A172 (cell line): ENCODE measurements at regions not wholly inside any gene's neighbourhood (a gene's known extent, or its start where the extent isn't known, plus 50 kb on each side); places are given as distances from the start of the nearest gene placed in this dataset.

Source experiments
- DNase-seq: peaks from one replicate; pipeline ENCODE4 v3.0.0-alpha.2; 2015; ENCODE audit warnings: low spot score

DNA sequence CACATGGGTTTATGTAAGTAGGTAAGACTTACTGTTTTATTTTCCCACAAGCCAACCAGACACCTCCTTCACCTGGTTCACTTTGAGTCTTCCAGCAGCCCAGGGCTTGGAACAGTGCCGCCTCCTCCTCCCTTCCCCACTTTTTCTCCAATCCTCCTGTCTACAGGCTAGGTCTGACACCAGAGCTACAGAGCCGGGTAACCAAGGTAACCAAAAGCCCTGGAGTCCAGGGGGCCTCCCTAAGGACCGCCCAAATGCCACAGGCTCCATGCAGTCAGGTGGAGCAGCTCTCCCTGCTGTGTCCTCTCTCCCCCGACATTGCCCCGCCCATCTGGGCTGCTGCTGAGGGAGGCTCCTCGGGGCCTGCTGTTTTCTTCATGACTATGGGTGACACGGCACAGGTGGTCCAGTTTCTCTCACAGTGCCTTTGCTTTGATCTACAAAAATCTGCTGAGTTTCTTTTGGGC, 138.0 kb upstream of the EFNA5 start:
- DNase-seq: peak; percentile 19

DNA sequence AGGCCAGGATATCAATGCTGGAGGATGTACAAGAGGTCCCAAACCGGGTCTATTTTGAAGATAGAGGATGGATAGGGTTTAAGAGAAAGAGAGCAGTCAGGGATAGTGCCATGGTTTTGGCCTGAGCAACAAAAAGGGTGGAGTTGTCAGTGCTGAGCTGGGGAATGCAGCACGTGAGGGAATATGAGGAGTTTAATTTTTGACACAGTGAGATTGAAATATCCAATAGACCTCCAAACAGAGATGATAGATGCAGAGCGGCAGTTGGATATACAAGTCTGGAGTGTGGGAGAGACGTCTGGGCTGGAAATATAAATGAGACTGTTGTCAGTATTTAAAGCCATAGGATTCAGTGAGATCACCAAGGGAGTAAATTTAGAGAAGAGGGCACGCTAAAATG, 136.7 kb upstream of the EFNA5 start:
- no peak for DNase-seq

DNA sequence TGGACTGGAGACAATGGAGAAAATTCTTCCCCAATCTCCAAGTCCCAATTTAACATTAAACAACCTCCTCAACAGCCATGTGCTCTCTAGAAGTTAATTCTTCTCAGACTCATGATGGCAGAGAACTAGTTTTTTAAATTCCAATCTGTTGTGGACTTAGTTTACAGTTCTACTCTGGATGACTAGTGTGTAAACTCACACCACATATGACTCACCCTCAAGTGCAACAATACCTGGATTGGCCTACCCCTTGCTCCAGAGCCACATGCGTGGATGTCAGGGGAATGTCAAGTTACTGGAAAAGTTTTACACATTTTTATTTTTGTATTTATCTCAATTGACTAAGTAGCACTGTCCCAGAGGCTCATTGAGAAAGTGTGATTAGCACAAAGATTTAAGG, 136.0 kb upstream of the EFNA5 start:
- peak; percentile 84 for DNase-seq

DNA sequence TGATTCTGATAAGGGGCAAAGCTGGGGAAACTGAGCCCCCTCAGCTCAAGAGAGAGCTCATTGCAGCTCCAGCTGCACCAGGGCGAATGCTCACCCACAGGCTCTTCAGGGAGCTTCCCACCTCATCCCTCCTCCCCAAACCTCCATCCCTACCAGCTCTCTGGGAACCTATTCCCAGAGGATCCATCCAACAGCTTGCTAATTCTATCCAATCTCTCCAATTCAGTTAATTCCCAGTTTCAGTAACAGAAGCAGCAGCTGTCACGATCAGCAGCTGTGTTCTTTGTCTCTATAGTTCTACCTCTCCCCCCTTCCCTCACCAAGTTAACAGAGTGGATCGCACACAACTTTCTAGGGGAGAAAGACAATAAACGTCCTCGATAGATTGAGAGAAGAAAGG, 135.5 kb upstream of the EFNA5 start:
- no peak for DNase-seq

DNA sequence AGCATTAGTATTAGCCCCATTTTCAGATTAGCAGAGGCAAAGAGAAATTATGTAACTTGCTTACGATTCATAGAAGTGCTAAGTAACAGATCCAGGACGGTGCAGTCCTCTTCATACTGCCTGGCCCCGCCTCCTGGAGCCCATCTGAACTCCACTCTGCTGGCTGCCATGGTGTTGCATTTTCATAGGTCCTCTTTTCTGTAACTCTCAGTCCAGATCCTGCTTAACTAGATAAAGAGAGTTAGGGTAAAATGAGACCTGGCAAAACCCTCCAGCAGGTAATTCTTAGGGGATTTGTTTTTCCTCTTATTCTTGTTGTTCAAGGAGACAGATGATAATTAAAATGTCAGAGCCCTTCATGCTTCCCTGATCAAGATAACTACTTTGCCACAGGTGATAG, 135.1 kb upstream of the EFNA5 start:
- DNase-seq: no peak

DNA sequence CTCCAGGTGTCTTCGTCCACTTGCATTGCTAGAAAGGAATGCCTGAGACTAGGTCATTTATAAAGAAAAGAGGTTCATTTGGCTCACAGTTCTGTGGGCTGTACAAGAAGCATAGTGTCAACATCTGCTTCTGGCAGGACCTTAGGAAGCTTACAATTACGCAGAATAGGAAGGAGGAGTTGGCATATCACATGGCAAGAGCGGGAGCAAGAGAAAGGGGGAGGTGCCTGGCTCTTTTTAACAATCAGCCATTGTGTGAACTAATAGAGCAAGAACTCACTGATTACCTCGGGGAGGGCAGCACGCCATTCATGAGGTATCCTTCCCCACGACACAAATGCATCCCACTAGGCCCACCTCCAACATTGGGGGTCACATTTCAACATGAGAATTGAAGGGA, 134.4 kb upstream of the EFNA5 start:
- no peak for DNase-seq

DNA sequence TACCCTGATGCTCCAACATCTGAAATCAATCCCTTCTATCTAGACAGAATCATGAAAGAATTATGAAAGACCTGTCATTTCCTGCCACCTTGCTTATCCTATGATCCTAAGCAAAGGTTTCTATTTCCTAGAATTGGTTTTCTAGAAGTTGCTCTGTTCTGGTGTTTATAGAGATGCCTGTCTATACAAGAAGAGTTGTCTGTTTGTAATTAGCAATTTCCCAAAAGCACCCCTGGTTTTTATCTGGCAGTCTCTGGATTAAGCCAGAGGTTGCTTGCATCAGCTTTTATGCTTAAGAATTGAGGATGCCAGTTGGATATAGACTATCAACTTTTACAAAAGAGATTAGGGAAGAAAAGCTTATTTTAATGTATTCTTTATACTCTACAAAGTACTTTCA, 133.0 kb upstream of the EFNA5 start:
- no peak for DNase-seq

DNA sequence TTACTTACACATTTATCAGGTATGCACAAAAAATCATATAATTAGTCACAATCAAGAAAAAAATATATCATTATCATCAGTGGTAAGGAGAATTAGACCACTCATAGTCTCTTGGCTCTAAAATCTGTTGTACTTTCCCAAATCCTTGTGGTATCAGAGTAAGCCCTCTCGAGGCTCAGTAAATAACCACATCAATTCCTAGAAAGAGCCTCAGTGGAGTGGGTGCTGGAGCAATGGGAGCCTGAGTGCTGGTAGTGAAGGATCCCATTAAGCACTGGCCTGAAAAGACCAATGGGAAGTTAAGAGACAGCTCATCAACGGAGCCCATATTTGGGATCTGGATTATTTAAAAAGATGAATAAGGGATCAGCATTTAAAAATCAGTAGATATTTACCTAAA, 130.3 kb upstream of the EFNA5 start:
- no peak for DNase-seq

DNA sequence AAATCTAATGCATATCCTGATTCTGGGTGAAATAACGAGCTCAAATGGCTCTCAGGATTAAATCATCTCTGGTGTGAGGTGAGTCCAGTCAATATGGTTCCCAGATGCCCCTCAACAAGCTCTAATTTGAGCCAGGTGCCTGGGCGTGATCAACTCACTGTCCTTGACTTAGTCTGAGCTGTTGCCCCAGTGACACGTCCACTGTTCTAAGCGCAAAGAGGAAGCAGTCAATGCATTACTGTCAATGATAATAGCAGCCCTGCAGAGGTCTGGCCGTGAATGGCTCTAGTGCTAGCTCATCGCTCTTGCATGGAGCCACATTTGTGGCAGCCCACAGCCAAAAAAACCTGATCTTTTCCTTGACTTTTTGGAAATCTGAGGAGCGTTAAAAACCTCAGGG, 128.6 kb upstream of the EFNA5 start:
- no peak for DNase-seq

DNA sequence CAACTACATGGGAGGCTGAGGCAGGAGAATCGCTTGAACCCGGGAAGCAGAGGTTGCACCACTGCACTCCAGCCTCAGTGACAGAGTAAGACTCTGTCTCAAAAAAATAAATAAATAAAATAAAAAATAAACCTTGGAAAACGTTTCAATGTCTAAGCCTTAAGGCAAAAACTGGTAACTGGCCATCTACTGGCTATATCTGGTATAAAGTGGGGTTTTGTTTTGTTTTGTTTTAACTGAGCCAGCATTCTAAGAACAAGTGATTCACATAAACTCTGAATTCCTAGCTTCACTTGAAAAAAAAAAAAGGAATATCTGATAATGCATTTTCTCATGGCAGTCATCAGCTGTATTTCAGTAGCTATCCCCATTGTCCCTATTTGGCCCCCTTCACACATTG, 126.1 kb upstream of the EFNA5 start:
- DNase-seq: no peak

DNA sequence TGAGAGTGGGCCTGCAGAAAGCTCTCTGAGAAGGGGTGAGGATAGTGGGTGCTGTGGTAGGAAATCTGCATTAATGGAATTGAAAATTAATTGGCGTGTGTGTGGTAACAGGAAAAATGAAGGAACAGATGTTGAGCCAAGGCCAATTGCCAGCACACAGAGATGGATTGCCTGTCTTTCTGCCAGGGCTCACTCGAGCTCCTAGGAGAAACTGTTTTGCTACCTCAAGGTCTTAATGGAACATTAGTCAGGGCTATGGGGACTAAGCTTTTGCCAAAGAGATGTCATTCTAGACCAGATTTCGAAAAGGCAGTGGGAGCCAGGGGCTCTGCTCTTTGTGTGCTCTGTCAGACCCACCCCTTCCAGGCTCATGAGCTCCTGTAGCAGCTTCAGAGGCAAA, 124.0 kb upstream of the EFNA5 start:
- no peak for DNase-seq

DNA sequence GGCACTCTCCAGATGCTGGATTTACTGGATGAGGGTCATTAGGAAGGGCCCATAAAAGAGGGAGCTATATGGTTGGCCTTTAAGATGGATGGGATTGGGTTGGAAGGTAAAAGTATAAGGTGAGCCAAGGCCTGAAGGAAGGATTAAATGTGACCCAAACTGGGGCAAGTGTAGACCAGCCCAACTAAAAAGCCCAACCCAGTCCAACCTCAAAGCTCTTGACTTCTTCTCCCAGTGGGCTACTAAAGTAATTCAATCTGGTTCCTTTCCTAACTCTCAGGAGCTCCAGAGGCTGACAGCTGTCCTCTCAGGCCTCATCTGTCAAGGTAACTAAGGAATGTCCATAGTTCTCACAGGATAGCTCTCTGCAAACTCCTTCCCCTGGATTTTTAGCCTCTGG, 122.2 kb upstream of the EFNA5 start:
- no peak for DNase-seq

DNA sequence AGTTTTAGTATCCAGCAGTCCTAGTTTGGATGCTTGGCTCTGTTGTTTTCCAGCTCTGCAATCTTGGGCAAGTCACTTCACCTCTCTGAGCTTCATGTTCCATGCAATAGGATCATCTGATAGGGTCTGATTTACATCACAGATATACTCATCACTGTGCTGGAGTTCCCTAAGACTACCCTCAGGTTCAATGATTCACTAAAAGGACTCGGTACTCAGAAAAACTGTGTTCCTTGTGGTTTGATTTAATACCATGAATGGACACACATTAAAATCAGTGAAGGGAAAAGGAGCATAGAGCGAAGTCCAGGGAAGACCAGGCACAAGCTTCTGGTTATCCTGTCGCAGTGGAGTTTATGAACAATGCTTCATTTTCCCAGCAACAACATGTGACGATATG, 119.9 kb upstream of the EFNA5 start:
- no peak for DNase-seq

DNA sequence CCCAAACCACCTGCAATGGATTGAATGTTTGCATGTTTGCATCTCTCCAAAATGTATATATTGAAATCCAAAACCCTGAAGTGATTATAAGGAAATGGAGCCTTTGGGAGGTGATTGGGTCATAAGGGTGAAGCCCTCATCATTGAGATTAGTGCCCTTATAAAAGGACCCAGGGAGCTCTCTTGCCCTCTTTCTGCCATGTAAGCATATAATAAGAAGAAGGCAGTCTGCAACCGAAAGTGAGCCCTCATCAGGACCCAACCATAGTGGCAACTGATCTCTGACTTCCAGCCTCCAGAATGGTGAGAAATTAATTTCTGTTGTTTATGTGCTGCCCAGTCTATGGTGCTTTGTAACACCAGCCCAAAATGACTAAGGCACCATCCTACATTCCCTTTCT, 115.7 kb upstream of the EFNA5 start:
- DNase-seq: no peak

DNA sequence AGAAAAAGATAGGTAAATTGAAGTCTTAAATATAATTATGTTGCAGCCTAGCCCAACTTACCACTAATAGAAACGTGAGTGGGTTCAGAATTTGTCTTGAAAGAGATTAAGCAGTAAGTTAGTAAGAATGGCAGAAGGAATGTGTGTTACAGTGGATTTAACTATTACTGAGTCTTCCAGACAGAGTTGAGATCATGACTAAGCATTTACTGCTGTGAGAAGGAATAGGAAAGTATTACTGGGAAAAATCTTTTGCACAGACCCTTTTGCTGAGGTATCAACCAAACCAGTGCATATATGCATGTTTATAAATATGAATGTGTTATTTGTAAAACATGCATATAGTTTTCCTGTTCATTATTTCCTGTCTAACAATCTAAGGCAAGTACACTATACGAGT, 112.8 kb upstream of the EFNA5 start:
- peak; percentile 30 for DNase-seq

DNA sequence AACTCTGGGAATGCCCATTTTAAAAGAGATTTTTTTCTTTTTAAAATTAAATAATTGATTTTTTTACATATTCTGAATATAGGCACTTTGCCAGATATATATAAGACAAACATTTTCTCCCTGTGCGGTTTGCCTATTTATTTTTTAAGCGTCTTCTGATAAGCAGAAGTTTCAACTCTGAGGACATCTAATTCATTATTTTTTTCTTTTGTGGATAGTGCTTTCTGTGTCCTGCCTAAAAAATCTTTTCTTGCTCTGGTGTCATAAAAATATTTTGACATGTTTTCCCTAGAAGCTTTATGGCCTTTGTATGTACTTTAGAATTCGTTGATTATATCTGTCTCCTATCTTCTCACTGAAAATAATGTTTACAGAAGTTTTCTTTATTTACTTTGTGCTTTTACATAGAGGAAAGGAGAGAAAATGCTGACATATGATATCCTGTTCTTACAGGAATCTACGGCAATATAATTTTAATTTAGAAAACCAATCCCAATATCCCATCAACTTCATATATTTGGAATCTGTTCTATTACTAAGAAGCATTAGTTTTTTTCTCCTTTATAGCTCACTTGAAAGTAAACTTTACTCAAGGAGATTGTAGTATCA, 111.9 kb upstream of the EFNA5 start:
- DNase-seq: no peak

DNA sequence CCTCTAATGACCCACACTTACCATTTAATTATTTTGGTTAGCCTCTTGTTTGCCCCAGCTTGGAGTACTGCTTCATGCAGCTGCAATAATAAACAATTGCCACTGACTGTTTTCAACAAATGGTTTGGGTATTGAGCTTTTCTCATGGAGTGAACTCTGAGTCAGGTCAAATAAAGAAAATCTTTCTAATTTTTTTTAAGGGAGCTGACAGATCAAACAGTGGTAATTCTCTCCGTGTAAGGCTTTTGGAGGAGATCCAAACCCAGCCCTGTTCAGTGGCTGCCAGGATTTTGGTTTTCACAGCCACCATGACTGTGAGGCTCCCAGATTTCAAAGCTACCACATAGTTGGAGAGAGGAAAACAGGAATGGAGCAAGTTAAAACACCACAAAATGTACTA, 110.7 kb upstream of the EFNA5 start:
- DNase-seq: peak; percentile 25

DNA sequence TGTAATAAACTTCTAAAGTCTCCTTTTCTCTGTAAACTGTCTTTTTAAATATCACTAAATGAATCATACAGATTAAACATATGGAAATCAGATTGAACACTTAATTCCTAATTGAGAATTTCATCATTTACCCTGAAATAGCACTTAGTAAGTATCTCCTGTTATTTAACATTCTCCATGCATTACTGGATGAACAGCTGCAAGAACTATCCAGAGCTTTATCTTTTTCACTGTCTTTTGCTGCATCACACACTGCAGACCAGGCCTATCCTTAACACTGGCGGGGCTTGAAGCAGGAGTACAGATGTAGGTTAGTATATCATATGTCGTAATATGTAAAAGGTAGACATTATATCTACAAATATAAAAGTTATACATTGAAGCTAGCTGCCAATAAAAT, 108.7 kb upstream of the EFNA5 start:
- DNase-seq: no peak

DNA sequence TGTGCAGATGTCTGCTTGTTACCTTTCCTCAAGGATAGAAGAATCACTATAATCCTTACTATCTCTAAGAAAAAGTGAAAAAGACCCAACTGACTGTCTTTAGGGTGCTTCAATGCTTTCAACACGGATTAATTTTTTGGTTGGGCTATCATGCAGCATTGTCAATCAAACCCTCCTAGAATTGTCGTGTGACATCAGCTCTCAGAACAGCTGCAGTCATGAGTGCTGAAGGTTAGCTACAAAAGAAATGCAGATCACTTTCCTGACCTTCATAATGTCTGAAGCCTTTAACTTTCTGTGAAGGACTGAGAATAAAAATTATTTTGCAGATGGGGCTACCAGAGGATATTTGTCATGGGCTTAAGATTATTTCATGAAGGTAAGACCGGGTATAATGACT, 107.9 kb upstream of the EFNA5 start:
- DNase-seq: no peak

DNA sequence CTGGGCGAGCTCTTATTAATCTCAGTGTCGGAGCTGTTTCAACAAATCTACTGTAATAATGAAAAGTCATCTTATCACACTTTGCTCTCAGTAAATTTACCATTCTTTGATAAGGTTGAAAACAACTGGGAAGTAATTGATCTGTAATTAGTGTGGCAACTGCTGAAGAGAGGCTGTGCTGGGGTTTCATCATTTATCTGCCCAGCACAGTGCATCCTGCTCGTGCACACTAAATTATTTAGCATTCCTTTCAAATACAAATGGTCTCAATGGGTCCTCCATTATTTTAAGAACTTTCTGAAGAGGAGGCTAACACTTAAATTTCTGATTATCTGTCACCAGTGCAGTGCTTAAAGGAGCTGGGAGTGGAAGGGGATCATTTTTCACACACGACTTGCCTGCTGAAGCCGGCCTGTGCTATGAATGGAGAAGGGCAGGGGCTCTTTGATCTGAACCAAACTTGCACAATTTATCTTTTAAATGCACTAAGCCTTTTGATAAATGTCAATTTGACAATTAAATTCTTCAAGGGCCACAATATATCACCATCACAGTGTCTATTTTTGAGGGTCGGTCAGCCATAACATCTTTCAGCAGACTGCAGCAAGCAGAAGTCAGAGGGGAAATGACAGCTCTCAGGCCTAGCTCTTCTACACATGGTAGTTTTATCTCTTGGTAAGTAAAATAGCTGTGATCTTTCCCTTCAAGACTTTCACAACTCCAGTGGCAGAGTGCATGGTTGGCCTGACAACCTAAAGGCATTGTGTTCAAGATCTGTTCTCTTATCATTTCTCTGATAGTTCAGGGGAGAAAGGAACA, 106.4 kb upstream of the EFNA5 start:
- no peak for DNase-seq

DNA sequence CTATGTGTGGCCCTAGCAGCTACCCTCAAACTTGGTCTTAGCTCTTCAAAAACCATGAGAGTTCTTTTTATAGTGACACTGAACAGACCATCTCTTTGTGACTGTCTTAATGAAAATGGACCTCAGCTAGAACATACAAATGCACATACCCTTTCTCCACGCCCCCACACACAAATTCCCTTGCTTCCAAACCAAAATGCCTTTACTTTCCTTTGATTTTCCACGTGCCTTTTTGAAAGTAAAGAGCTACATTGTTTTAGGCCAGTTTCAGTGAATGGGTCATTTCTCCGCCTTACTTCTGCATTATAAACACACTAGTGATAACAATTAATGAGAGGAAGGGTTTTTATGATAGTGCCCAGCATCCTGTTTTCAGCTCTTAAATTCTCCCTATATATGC, 105.8 kb upstream of the EFNA5 start:
- DNase-seq: no peak

DNA sequence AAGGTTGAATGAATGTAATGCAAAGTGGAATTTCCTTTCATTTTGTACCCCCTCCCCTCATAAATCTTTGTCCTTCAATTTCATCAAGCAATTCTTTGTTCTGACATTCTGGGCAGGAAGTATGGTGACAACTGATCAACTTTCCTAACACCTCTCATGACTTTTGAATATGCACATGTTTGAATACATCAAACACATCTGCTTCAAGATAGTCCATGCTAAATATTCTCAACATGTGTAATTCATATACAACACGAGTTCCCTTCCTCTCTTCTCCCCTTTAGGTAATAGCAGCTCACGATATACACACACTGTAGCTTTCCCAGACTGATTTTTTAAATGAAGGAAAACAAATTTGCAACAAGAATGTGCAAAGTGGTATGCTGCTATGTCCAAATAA, 103.6 kb upstream of the EFNA5 start:
- no peak for DNase-seq

DNA sequence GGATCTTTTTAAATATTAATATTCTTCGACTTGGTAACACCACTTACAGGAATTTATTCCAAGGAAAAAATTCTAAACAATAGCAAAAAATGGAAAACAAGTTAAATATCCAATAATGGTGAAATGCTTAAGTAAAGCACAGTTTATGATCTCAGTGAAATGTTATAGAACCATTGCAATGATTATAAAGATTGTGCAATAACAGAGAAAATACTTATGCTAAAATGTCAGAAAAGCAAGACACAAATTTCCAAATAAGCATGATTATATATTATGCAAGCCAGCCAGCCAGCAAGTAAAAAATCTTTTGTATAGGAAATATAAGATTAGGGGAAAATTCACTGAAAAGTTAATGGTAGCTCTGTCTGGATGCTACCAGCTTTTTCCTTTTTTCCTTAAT, 102.7 kb upstream of the EFNA5 start:
- no peak for DNase-seq
